Tibial nerve (tissue), 4 donors: ENCODE measurements at regions not wholly inside any gene's neighbourhood (a gene's known extent, or its start where the extent isn't known, plus 50 kb on each side); places are given as distances from the start of the nearest gene placed in this dataset.
"Not testable (repeated sequence)": the region's sequence is repeated elsewhere in the genome, so short reads cannot be mapped to it uniquely, and the experiment has no call there.

Experiments used
- DNase-seq, 2 donors: peaks; one replicate each; pipeline ENCODE4 v3.0.0-alpha.2; 2019; ENCODE audit warnings: low spot score in 2 of 2
- H3K27ac ChIP-seq, 4 donors: fragments of 200-600 bp; sonication (generic) in 3 of 4; one replicate each; pipeline ENCODE4 v1.5.1; 2017 to 2019; ENCODE audit warnings: mild to moderate bottlenecking in 1 of 4
- H3K27me3 ChIP-seq, 2 donors: fragments of 200-600 bp; sonication (generic) in 1 of 2; one replicate each; pipeline versions ENCODE4 v1.5.1 to v1.6.0; 2017 to 2019
- H3K36me3 ChIP-seq, 3 donors: fragments of 200-600 bp; sonication (generic); one replicate each; pipeline ENCODE4 v1.5.1; 2018 to 2019
- H3K4me1 ChIP-seq, 4 donors: fragments of 200-600 bp; sonication (generic) in 3 of 4; one replicate each; pipeline ENCODE4 v1.5.1; 2017 to 2019
- H3K4me3 ChIP-seq, 4 donors: fragments of 200-600 bp; sonication (generic) in 3 of 4; one replicate each; pipeline ENCODE4 v1.5.1; 2017 to 2019; ENCODE audit warnings: mild to moderate bottlenecking in 1 of 4, moderate library complexity in 1 of 4
- H3K9me3 ChIP-seq, 4 donors: fragments of 200-600 bp; sonication (generic) in 3 of 4; one replicate each; pipeline ENCODE4 v1.5.1; 2017 to 2019
- CTCF ChIP-seq, 5 experiments: fragments of 200-600 bp in 3 of 5; fragments of 450-650 bp in 2 of 5; sonication (generic) in 3 of 5; IDR thresholded peaks; one replicate each; pipeline ENCODE4 v1.5.1; 2016 to 2019; ENCODE audit warnings: antibody characterized with exemption in 5 of 5, mild to moderate bottlenecking in 3 of 5, moderate library complexity in 2 of 5
- EP300 ChIP-seq, 2 donors: sonication (generic); formaldehyde crosslinking; IDR thresholded peaks; one replicate each; pipeline ENCODE4 v1.6.1; 2017; ENCODE audit warnings: antibody characterized with exemption in 2 of 2, mild to moderate bottlenecking in 1 of 2
- POLR2A ChIP-seq, 2 donors: fragments of 450-650 bp; IDR thresholded peaks; one replicate each; pipeline ENCODE4 v1.6.1; 2017; ENCODE audit warnings: antibody characterized with exemption in 2 of 2, mild to moderate bottlenecking in 2 of 2, moderate library complexity in 2 of 2
- WGBS, 2 donors: methylation state at CpG; one replicate each; pipeline ENCODE4 v1.1.5; 2018; 5-methylcytosine and 5-hydroxymethylcytosine counted together

DNA sequence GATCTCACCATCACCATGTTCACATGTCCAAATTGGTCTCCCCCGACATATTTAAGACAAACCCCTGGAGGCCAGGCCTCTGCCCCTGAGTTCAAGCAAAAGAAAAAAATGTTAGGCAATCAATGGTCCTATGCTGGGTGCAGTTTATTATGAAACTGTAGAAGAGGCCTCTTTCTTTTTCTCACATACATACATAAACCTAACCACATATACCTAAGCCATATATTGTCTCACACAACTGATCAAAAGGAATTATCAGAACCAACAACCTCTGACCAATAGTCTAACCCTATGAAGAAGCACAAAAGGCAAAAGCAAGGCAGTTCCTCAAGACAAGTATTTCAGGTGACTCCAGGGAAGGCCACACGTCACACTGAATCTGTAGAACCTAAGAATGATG is 49.9 kb downstream of the ILRUN start:
- no peaks in the 10 kb centered on the region for H3K9me3 ChIP-seq
- H3K36me3 ChIP-seq: peaks cover 0 to 37% (median 0%) of the 10 kb centered on the region in 3 donors
- WGBS, 2 donors: 80 to 92% methylated on average over 2 of the region's 2 CpGs
- H3K27ac ChIP-seq: no peak overlapping the region
- no peak for DNase-seq
- TF ChIP-seq CTCF (IDR thresholded peaks at IDR 0.05) (no peak), EP300 (IDR thresholded peaks at IDR 0.05) (no peak), POLR2A (IDR thresholded peaks at IDR 0.05) (no peak)
- H3K4me1 ChIP-seq: peaks cover 0 to 3% (median 0%) of the 10 kb centered on the region in 4 donors
- no peak overlapping the region for H3K4me3 ChIP-seq
- no peaks in the 10 kb centered on the region for H3K27me3 ChIP-seq

DNA sequence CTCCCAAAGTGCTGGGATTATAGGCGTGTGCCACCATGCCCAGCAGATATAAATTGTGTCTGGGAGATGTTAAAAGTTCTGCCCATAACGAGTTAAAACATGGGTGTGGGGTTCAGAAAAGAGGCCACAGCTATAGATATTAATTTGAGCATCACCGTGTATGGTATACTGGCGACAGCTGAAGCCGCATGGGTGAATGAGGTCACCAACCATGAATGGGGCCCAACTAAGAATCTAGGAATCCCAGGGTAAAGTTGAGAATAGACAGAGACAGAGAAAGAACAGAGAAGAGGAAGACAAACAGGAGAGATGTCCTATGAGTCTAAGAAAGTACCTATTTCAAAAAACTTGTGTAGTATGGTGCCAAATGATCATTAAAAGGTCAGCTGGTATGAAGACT is 50.9 kb downstream of the ILRUN start:
- TF ChIP-seq EP300 (IDR thresholded peaks at IDR 0.05): no peak
- no peak for TF ChIP-seq POLR2A (IDR thresholded peaks at IDR 0.05)
- no peak for TF ChIP-seq CTCF (IDR thresholded peaks at IDR 0.05)
- DNase-seq: no peak
- H3K27ac ChIP-seq: no peak overlapping the region
- no peaks in the 10 kb centered on the region for H3K4me1 ChIP-seq
- 92 to 94% methylated on average over 5 of the region's 5 CpGs for WGBS, 2 donors
- peaks cover 0 to 37% (median 0%) of the 10 kb centered on the region in 3 donors for H3K36me3 ChIP-seq
- H3K4me3 ChIP-seq: no peak overlapping the region
- H3K27me3 ChIP-seq: no peaks in the 10 kb centered on the region
- no peaks in the 10 kb centered on the region for H3K9me3 ChIP-seq

DNA sequence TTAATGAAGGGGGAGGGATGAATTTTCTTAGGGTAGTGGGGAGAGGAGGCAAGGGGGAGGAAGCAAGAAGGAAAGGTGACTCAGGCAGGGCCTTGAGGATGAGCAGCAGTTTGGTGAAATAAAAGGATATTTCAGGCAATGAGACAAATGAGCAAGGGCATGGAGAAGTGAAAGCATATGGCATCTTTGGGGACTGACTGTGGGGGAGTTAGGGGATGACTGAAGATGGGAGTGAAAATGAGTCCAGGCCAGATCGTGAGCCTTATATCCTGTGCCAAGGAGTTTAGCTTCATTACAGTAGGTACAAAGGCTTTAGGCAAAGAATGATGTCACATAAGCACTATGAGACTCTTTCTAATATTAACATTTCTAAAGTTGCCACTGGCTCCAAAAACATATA is 51.9 kb downstream of the ILRUN start:
- H3K4me3 ChIP-seq: no peak overlapping the region
- no peaks in the 10 kb centered on the region for H3K9me3 ChIP-seq
- no peaks in the 10 kb centered on the region for H3K27me3 ChIP-seq
- WGBS, 2 donors: 76 to 79% methylated on average over 1 of the region's 1 CpG
- DNase-seq: no peak
- no peaks in the 10 kb centered on the region for H3K4me1 ChIP-seq
- peaks cover 0 to 37% (median 0%) of the 10 kb centered on the region in 3 donors for H3K36me3 ChIP-seq
- no peak overlapping the region for H3K27ac ChIP-seq
- no peak for TF ChIP-seq POLR2A (IDR thresholded peaks at IDR 0.05)
- TF ChIP-seq CTCF (IDR thresholded peaks at IDR 0.05): no peak
- TF ChIP-seq EP300 (IDR thresholded peaks at IDR 0.05): no peak

DNA sequence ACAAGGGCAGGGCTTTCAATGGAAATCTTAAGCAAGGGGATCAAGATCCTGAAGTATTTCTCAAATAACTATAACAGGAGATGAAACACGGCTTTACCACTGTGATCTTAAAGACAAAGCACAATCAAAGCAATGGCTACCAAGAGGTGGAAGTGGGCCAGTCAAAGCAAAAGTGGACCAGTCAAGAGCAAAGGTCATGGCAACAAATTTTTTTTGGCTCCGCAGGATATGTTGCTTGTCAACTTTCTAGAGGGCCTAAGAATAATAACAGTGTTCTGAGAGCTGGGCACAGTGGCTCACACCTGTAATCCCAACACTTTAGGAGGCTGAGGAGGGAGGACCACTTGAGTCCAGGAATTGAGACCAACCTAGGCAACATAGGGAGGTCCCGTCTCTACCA is 54.1 kb downstream of the ILRUN start:
- Histone ChIP-seq H3K27me3 (no peaks in the 10 kb centered on the region), H3K9me3 (no peaks in the 10 kb centered on the region), H3K27ac (no peak overlapping the region), H3K4me3 (no peak overlapping the region), H3K4me1 (no peaks in the 10 kb centered on the region), H3K36me3 (peaks cover 0 to 48% (median 0%) of the 10 kb centered on the region in 3 donors)
- no peak for DNase-seq
- WGBS, 2 donors: 85 to 90% methylated on average over 3 of the region's 3 CpGs
- TF ChIP-seq EP300 (IDR thresholded peaks at IDR 0.05) (no peak), POLR2A (IDR thresholded peaks at IDR 0.05) (no peak), CTCF (IDR thresholded peaks at IDR 0.05) (no peak)

DNA sequence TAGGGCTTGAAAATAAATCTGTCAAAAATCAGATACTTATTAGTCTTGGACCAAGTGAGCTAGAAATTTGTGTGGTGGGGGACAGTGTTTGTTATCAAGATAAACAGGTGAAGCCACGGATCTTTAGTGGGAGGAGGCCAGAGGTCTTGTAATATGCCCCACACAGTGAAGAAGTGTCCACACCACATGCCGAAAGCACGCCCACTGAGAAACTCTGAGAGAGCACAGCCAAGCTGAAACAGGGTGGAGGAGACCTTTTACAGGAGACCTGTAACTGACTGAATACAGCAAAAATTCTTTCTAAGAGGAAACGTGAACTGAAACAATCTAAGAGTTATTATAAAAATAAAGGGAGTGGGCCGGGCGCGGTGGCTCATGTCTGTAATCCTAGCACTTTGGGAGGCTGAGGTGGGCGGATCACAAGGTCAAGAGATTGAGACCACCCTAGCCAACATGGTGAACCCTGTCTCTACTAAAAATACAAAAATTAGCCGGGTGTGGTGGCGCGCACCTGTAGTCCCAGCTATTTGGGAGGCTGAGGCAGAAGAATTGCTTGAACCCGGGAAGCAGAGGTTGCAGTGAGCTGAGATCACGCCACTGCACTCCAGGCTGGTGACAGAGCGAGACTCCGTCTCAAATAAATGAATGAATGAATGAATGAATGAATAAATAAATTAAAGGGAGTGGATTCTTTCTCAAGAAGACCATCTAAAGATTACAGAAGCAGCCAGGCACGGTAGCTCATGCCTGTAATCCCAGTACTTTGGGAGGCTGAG is 56.3 kb downstream of the ILRUN start:
- peaks cover 0 to 40% (median 0%) of the 10 kb centered on the region in 3 donors for H3K36me3 ChIP-seq
- H3K27me3 ChIP-seq, H3K27ac ChIP-seq, H3K4me1 ChIP-seq, H3K4me3 ChIP-seq, H3K9me3 ChIP-seq, DNase-seq: not testable (repeated sequence)
- WGBS, 2 donors: 93 to 96% methylated on average over 16 of the region's 16 CpGs
